ENCODE measurements at regions not wholly inside any gene's neighbourhood (a gene's known extent, or its start where the extent isn't known, plus 50 kb on each side); places are given as distances from the start of the nearest gene placed in this dataset.

DNA sequence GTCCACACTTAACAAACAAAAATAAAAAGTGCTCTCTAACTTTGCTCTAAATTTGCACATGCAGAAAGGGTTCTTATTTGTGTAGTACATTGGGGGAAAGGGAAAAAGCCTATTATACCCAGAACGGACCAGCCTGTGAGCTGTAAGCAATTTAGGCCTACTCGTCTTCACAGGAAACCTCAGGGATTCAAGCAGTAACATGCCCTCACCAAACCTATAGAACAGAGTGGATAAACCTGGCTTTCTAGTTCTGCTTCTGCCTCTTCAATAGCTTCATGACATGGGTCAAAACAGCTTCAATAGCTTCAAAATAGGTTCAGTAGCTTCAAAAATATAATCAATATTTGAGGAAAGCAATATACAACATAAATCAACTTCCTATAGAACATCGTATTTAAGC is 163.7 kb downstream of the ARL4A start:
- TF ChIP-seq EZH2 (IDR thresholded peaks at IDR 0.05; ENCODE audit: borderline replicate concordance, low read length): no peak
- TF ChIP-seq CTCF (conservative IDR thresholded peaks at IDR 0.05 in 1 of 2, IDR thresholded peaks at IDR 0.05 in 1 of 2; ENCODE audit: extremely low read depth in 1 of 2, insufficient read depth in 1 of 2, low read depth in 1 of 2, low read length in 2 of 2): no peak
